HCT116 (cell line): ENCODE measurements at regions not wholly inside any gene's neighbourhood (a gene's known extent, or its start where the extent isn't known, plus 50 kb on each side); places are given as distances from the start of the nearest gene placed in this dataset.
A peak's percentile ranks its signal among the peaks of the same experiment; 100 is the strongest.
"Not testable (repeated sequence)": the region's sequence is repeated elsewhere in the genome, so short reads cannot be mapped to it uniquely, and the experiment has no call there.

Source experiments
- ATAC-seq: fragments of 200-7000 bp; cut with Tn5 transposase; 2 replicates; pipeline ENCODE4 v1.9.1; 2020; ENCODE audit warnings: mild to moderate bottlenecking, moderate library complexity
- BruUV-seq: library from RNA; stranded (reverse); fragments of 400-500 nt; replicated peaks from 2 replicates; lab custom pipeline; 2021; lab: Mats Ljungman, UMichigan
- CTCF ChIA-PET: fragments of 300-600 bp; sonication (Branson Sonifier 250); formaldehyde crosslinking; loops from one replicate; lab custom pipeline; 2021; ENCODE audit warnings: antibody characterized with exemption; lab: Charles Lee
- POLR2A ChIA-PET: fragments of 300-600, 350-600 bp; sonication (Branson Sonifier 250); formaldehyde crosslinking; loops from one replicate; lab custom pipeline; 2021; ENCODE audit warnings: antibody characterized with exemption; lab: Charles Lee
- RAD21 ChIA-PET, 2 experiments: fragments of 300-600 bp; sonication (Branson Sonifier 250); formaldehyde crosslinking; loops; one replicate each; lab custom pipeline; 2023; ENCODE audit warnings: low total read pairs in 2 of 2; ENCODE audit not compliant: uncharacterized antibody in 2 of 2, unreplicated experiment in 2 of 2, low non-redundant PET in 1 of 2; lab: Charles Lee
- DNase-seq: peaks from one replicate; pipeline ENCODE4 v3.0.0-alpha.2; 2010; ENCODE audit warnings: low read depth, low spot score
- H2AFZ ChIP-seq: fragments of 200-600 bp; shearing (Covaris generic), sonication (generic); 2 replicates; pipeline ENCODE4 v1.6.1; 2017; ENCODE audit warnings: low read depth, mixed run types, mixed read lengths, antibody characterized with exemption, low read length; ENCODE audit not compliant: poor library complexity, severe bottlenecking
- H3K27ac ChIP-seq: 2 replicates; pipeline ENCODE4 v1.5.1; 2012; ENCODE audit warnings: low read depth, low read length
- H3K27me3 ChIP-seq: fragments of 200-600 bp; sonication (generic); 2 replicates; pipeline ENCODE4 v1.6.1; 2016; ENCODE audit warnings: mixed run types, low read length, mixed read lengths; ENCODE audit not compliant: insufficient read depth
- H3K36me3 ChIP-seq, 2 experiments: fragments of 200-500 bp in 1 of 2; fragments of 200-600 bp in 1 of 2; sonication (Bioruptor generic) in 1 of 2; sonication (generic) in 1 of 2; 2 replicates each; pipeline versions ENCODE4 v1.5.1 to v1.6.1; 2014 to 2016; ENCODE audit warnings: low read length in 2 of 2, inconsistent platforms in 1 of 2, mixed read lengths in 1 of 2, mixed run types in 1 of 2; ENCODE audit not compliant: insufficient read depth in 2 of 2, control insufficient read depth in 1 of 2
- H3K4me1 ChIP-seq, 2 experiments: fragments of 200-600 bp in 1 of 2; sonication (generic) in 1 of 2; 2 replicates each; pipeline versions ENCODE4 v1.5.1 to v1.6.1; 2012 to 2017; ENCODE audit warnings: low read length in 2 of 2, inconsistent platforms in 1 of 2, mild to moderate bottlenecking in 1 of 2, mixed read lengths in 1 of 2, mixed run types in 1 of 2, moderate library complexity in 1 of 2; ENCODE audit not compliant: insufficient read depth in 2 of 2, control insufficient read depth in 1 of 2
- H3K4me2 ChIP-seq: fragments of 200-600 bp; sonication (generic); 2 replicates; pipeline ENCODE4 v1.6.1; 2017; ENCODE audit warnings: mixed run types, low read length, mixed read lengths
- H3K4me3 ChIP-seq, 2 experiments: fragments of 200-600 bp in 1 of 2; sonication (generic) in 1 of 2; replicated peaks in 1 of 2; 2 replicates each; pipeline ENCODE4 v1.5.1; 2011 to 2016; ENCODE audit warnings: low read length in 2 of 2, control low read depth in 1 of 2, low read depth in 1 of 2, mild to moderate bottlenecking in 1 of 2, mixed read lengths in 1 of 2, mixed run types in 1 of 2
- H3K79me2 ChIP-seq: fragments of 200-600 bp; sonication (generic); 2 replicates; pipeline ENCODE4 v1.6.1; 2017; ENCODE audit warnings: mild to moderate bottlenecking, mixed run types, low read length, moderate library complexity, mixed read lengths; ENCODE audit not compliant: insufficient read depth
- H3K9ac ChIP-seq: fragments of 200-600 bp; sonication (generic); 2 replicates; pipeline ENCODE4 v1.6.1; 2016; ENCODE audit warnings: low read length, mixed read lengths
- H3K9me2 ChIP-seq: fragments of 200-600 bp; sonication (generic), shearing (Covaris generic); 2 replicates; pipeline ENCODE4 v1.6.1; 2017; ENCODE audit warnings: mixed run types, mild to moderate bottlenecking, moderate library complexity; ENCODE audit not compliant: insufficient read depth
- H3K9me3 ChIP-seq, 2 experiments: fragments of 200-500 bp in 1 of 2; fragments of 200-600 bp in 1 of 2; sonication (Bioruptor generic) in 1 of 2; sonication (generic) in 1 of 2; 2 replicates each; pipeline ENCODE4 v1.6.1; 2014 to 2017; ENCODE audit warnings: low read length in 2 of 2, mixed read lengths in 2 of 2, inconsistent platforms in 1 of 2, low read depth in 1 of 2, mild to moderate bottlenecking in 1 of 2, mixed run types in 1 of 2, moderate library complexity in 1 of 2; ENCODE audit not compliant: control insufficient read depth in 1 of 2, insufficient read depth in 1 of 2
- H4K20me1 ChIP-seq: fragments of 200-600 bp; sonication (generic), shearing (Covaris generic); 2 replicates; pipeline ENCODE4 v1.6.1; 2017; ENCODE audit warnings: mixed run types, mild to moderate bottlenecking, moderate library complexity; ENCODE audit not compliant: insufficient read depth
- CTCF ChIP-seq, 3 experiments: fragments of 200-600 bp in 1 of 3; sonication (generic) in 1 of 3; IDR thresholded peaks in 2 of 3; conservative IDR thresholded peaks in 1 of 3; 2 replicates each; pipeline ENCODE4 v1.5.1; 2012 to 2017; ENCODE audit warnings: low read depth in 2 of 3, low read length in 2 of 3, antibody characterized with exemption in 1 of 3, borderline replicate concordance in 1 of 3, control low read depth in 1 of 3, mild to moderate bottlenecking in 1 of 3, mixed read lengths in 1 of 3, mixed run types in 1 of 3, moderate library complexity in 1 of 3; ENCODE audit not compliant: insufficient read depth in 1 of 3
- ELF1 ChIP-seq: IDR thresholded peaks from 2 replicates; pipeline ENCODE4 v1.6.1; 2012; ENCODE audit warnings: low read depth, borderline replicate concordance
- EZH2phosphoT487 ChIP-seq: fragments of 200-600 bp; IDR thresholded peaks from 2 replicates; pipeline ENCODE4 v1.6.1; 2018; ENCODE audit warnings: antibody characterized with exemption, borderline replicate concordance
- FOSL1 ChIP-seq: IDR thresholded peaks from 2 replicates; pipeline ENCODE4 v1.6.1; 2012; ENCODE audit warnings: low read depth
- JUND ChIP-seq: IDR thresholded peaks from 2 replicates; pipeline ENCODE4 v1.6.1; 2012
- POLR2AphosphoS5 ChIP-seq: IDR thresholded peaks from 2 replicates; pipeline ENCODE4 v1.6.1; 2011; ENCODE audit warnings: mild to moderate bottlenecking, low read depth, low read length, moderate library complexity
- RAD21 ChIP-seq: IDR thresholded peaks from 2 replicates; pipeline ENCODE4 v1.6.1; 2012; ENCODE audit warnings: low read depth, mild to moderate bottlenecking
- SIN3A ChIP-seq: IDR thresholded peaks from 2 replicates; pipeline ENCODE4 v1.6.1; 2012; ENCODE audit warnings: low read depth
- SRF ChIP-seq: IDR thresholded peaks from 2 replicates; pipeline ENCODE4 v1.6.1; 2012; ENCODE audit warnings: low read depth
- TCF7L2 ChIP-seq: IDR thresholded peaks from 2 replicates; pipeline ENCODE4 v1.7.0; 2011; ENCODE audit warnings: borderline replicate concordance, inconsistent platforms; ENCODE audit not compliant: insufficient read depth, insufficient read length; ENCODE audit errors: extremely low read depth
- YY1 ChIP-seq: IDR thresholded peaks from 2 replicates; pipeline ENCODE4 v1.6.1; 2011; ENCODE audit warnings: low read length, low read depth, moderate library complexity, mild to moderate bottlenecking; ENCODE audit not compliant: insufficient replicate concordance; ENCODE audit errors: extremely low read depth
- ZFX ChIP-seq: fragments of 450-650 bp; IDR thresholded peaks from 2 replicates; pipeline ENCODE4 v1.6.1; 2017
- intact Hi-C: fragments of 100-400 bp; cut with micrococcal nuclease; formaldehyde crosslinking; loops from 2 replicates; pipeline ENCODE4 v1.10.0; 2022
- TF ChIP-seq, protein P1 (sequence below): IDR thresholded peaks from 2 replicates; pipeline ENCODE4 v1.6.1; 2012

GRCh38 chr7:51374936-51375335 lies 58.3 kb upstream of the COBL start (continued):
- TF ChIP-seq, protein P1, sequence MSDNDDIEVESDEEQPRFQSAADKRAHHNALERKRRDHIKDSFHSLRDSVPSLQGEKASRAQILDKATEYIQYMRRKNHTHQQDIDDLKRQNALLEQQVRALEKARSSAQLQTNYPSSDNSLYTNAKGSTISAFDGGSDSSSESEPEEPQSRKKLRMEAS: peak; percentile 62; the same call in 1 of the 2 replicates
- TF ChIP-seq FOSL1: peak; percentile 52; the same call in 1 of the 2 replicates
- TF ChIP-seq SIN3A: no peak
- TF ChIP-seq ZFX: no peak
- no peak for TF ChIP-seq POLR2AphosphoS5
- TF ChIP-seq TCF7L2: peak; percentile 34
- no peak for TF ChIP-seq EZH2phosphoT487
- TF ChIP-seq SRF: 0 out of 2 replicates have a peak, but pooled peaks have one; percentile 13
- peak; percentile 56 for TF ChIP-seq JUND
- TF ChIP-seq YY1: no peak
- TF ChIP-seq ELF1: no peak
- TF ChIP-seq RAD21: no peak
- TF ChIP-seq, all 23 proteins: peak for 8

DNA sequence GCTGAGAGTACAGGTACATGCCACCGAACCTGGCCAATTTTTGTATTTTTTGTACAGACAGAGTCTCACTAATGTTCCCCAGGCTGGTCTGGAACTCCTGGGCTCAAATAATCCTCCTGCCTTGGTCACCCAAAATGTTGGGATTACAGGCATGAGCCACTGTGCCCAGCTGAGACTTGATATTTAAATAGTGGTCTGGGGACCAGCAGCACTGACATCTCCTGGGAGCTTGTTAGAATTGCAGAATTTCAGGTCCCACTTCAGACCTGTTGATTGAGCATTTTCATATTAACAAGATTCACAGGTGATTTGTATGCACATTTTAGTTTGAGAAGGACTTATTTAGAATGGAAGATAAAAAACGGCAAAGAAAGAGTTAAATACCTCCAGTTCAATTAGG lies 57.0 kb upstream of the COBL start:
- H3K27me3 ChIP-seq, RAD21 ChIA-PET, DNase-seq, H3K36me3 ChIP-seq, H3K4me2 ChIP-seq, H4K20me1 ChIP-seq, H3K27ac ChIP-seq, H3K9me3 ChIP-seq, H3K9me2 ChIP-seq, H3K9ac ChIP-seq, H3K4me3 ChIP-seq, H2AFZ ChIP-seq, POLR2A ChIA-PET, H3K79me2 ChIP-seq, BruUV-seq: not testable (repeated sequence)
- CTCF ChIA-PET: interaction anchor here (0.8 to 1.2 kb wide), 2 partner anchors 211 to 213 kb away, joined by 3 to 13 read pairs; no protein-coding TSS in a partner anchor
- intact Hi-C loops: loop anchor here (10.0 kb wide), 1 partner anchor 929 kb away; no protein-coding TSS in a partner anchor
- peak in 2 of 3 experiments; percentile 17 to 29; a peak in 2 of 6 replicates for TF ChIP-seq CTCF (IDR thresholded peaks at IDR 0.05 in 2 of 3, conservative IDR thresholded peaks at IDR 0.05 in 1 of 3; ENCODE audit: borderline replicate concordance in 1 of 3, insufficient read depth in 1 of 3, low read depth in 2 of 3, low read length in 2 of 3)
- ATAC-seq: peak; percentile 28; the same call in 1 of the 2 replicates
- H3K4me1 ChIP-seq: peaks cover 29 to 52% of the 10 kb centered on the region in 2 experiments
